Body of pancreas (tissue), 4 donors: ENCODE measurements at regions not wholly inside any gene's neighbourhood (a gene's known extent, or its start where the extent isn't known, plus 50 kb on each side); places are given as distances from the start of the nearest gene placed in this dataset.

Experiments used
- POLR2A ChIP-seq, 3 donors: fragments of 450-650 bp; IDR thresholded peaks; one replicate each; pipeline ENCODE4 v1.6.1; 2016; ENCODE audit warnings: antibody characterized with exemption in 3 of 3, mild to moderate bottlenecking in 2 of 3
- TF ChIP-seq, protein P1 (sequence below), 7 experiments: fragments of 450-650 bp in 4 of 7; fragments of 200-600 bp in 3 of 7; sonication (generic) in 3 of 7; IDR thresholded peaks; one replicate each; pipeline ENCODE4 v1.5.1; 2016 to 2019; ENCODE audit warnings: antibody characterized with exemption in 7 of 7

DNA sequence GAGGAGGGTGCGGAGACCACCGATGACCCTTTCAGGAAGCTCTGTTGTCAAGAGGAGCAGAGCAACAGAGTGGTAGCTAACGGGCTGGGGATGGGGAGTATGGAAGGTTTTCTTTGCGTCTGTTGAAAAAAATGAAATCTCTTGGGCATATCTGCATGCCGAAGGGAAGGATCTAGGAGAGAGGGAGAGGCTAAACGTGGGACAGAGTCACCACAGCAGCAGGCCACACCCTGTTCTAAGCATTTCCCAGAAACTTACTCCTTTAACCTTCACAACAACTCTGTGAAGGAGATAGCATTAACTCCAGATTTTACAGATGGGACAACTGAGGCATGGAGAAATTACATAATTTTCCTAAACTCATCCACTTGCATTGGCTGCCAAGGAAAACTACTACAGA lies 71.8 kb upstream of the EXOC1L start:
- TF ChIP-seq, protein P1, sequence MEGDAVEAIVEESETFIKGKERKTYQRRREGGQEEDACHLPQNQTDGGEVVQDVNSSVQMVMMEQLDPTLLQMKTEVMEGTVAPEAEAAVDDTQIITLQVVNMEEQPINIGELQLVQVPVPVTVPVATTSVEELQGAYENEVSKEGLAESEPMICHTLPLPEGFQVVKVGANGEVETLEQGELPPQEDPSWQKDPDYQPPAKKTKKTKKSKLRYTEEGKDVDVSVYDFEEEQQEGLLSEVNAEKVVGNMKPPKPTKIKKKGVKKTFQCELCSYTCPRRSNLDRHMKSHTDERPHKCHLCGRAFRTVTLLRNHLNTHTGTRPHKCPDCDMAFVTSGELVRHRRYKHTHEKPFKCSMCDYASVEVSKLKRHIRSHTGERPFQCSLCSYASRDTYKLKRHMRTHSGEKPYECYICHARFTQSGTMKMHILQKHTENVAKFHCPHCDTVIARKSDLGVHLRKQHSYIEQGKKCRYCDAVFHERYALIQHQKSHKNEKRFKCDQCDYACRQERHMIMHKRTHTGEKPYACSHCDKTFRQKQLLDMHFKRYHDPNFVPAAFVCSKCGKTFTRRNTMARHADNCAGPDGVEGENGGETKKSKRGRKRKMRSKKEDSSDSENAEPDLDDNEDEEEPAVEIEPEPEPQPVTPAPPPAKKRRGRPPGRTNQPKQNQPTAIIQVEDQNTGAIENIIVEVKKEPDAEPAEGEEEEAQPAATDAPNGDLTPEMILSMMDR (IDR thresholded peaks at IDR 0.05): no peak
- TF ChIP-seq POLR2A (IDR thresholded peaks at IDR 0.05): no peak
